GM12878 (cell line): ENCODE measurements at regions not wholly inside any gene's neighbourhood (a gene's known extent, or its start where the extent isn't known, plus 50 kb on each side); places are given as distances from the start of the nearest gene placed in this dataset.
"Not testable (repeated sequence)": the region's sequence is repeated elsewhere in the genome, so short reads cannot be mapped to it uniquely, and the experiment has no call there.

Source experiments
- ATAC-seq: fragments of 200-7000 bp; cut with Tn5 transposase; 3 replicates; pipeline ENCODE4 v1.9.1; 2020; ENCODE audit warnings: mild to moderate bottlenecking, moderate library complexity
- BruUV-seq: library from RNA; stranded (reverse); fragments of 400-500 nt; replicated peaks from 2 replicates; lab custom pipeline; 2021; lab: Mats Ljungman, UMichigan
- CTCF ChIA-PET: fragments of 300-600 bp; sonication (Branson Sonifier 250); formaldehyde crosslinking; extraction: SDS; loops from one replicate; lab custom pipeline; 2021; ENCODE audit warnings: inconsistent platforms; lab: Yijun Ruan, JAX
- POLR2A ChIA-PET: fragments of 350-600 bp; formaldehyde crosslinking; extraction: SDS; loops from one replicate; lab custom pipeline; 2021; ENCODE audit warnings: inconsistent platforms; lab: Charles Lee
- RAD21 ChIA-PET: fragments of 300-600 bp; sonication (Branson Sonifier 250); formaldehyde crosslinking; loops from one replicate; lab custom pipeline; 2023; ENCODE audit warnings: antibody characterized with exemption; ENCODE audit not compliant: unreplicated experiment; lab: Charles Lee
- SMC1A ChIA-PET: fragments of 300-600 bp; sonication (Branson Sonifier 250); formaldehyde crosslinking; loops from one replicate; lab custom pipeline; 2023; ENCODE audit not compliant: unreplicated experiment, uncharacterized antibody; lab: Charles Lee
- DNase-seq: peaks from one replicate; pipeline ENCODE4 v3.0.0-alpha.2; 2011; ENCODE audit warnings: low read depth, low spot score
- FAIRE-seq: peaks from 3 replicates; lab custom pipeline; 2011; peaks lifted over from hg19 to GRCh38; lab: Jason Lieb, UNC
- H2AFZ ChIP-seq: 2 replicates; pipeline ENCODE4 v1.6.0; 2011; ENCODE audit warnings: low read depth, low read length, control low read depth; ENCODE audit not compliant: control insufficient read depth
- H3K27ac ChIP-seq: 2 replicates; pipeline ENCODE4 v1.5.1; 2011; ENCODE audit warnings: control low read depth; ENCODE audit not compliant: control insufficient read depth, insufficient read depth
- H3K27me3 ChIP-seq, 2 experiments: replicated peaks in 1 of 2; 2 replicates each; pipeline versions ENCODE4 v1.6.0 to v1.6.1; 2011; ENCODE audit warnings: low read length in 1 of 2; ENCODE audit not compliant: control insufficient read depth in 2 of 2, insufficient read depth in 2 of 2
- H3K36me3 ChIP-seq, 2 experiments: 2 replicates each; pipeline ENCODE4 v1.5.1; 2011; ENCODE audit warnings: low read length in 1 of 2; ENCODE audit not compliant: control insufficient read depth in 2 of 2, insufficient read depth in 2 of 2
- H3K4me1 ChIP-seq: 2 replicates; pipeline ENCODE4 v1.6.1; 2011; ENCODE audit warnings: mild to moderate bottlenecking, low read length, moderate library complexity, mixed read lengths; ENCODE audit not compliant: control insufficient read depth, insufficient read depth
- H3K4me2 ChIP-seq: 2 replicates; pipeline ENCODE4 v1.6.0; 2011; ENCODE audit warnings: control low read depth; ENCODE audit not compliant: control insufficient read depth, insufficient read depth
- H3K4me3 ChIP-seq: fragments of 200-600 bp; sonication (generic); 2 replicates; pipeline ENCODE4 v1.5.1; 2016
- H3K79me2 ChIP-seq: 2 replicates; pipeline ENCODE4 v1.6.0; 2011; ENCODE audit warnings: low read length; ENCODE audit not compliant: control insufficient read depth, insufficient read depth
- H3K9ac ChIP-seq: 2 replicates; pipeline ENCODE4 v1.8.0; 2011; ENCODE audit warnings: low read length, control low read depth, mixed read lengths; ENCODE audit not compliant: control insufficient read depth, insufficient read depth
- H3K9me3 ChIP-seq: replicated peaks from 3 replicates; pipeline ENCODE4 v1.5.1; 2011; ENCODE audit warnings: mild to moderate bottlenecking, low read length; ENCODE audit not compliant: control insufficient read depth, insufficient read depth
- H4K20me1 ChIP-seq: 2 replicates; pipeline ENCODE4 v1.6.0; 2011; ENCODE audit not compliant: control insufficient read depth, insufficient read depth
- EZH2 ChIP-seq: IDR thresholded peaks from 2 replicates; pipeline ENCODE4 v1.6.1; 2012; ENCODE audit warnings: low read depth, mild to moderate bottlenecking, control low read depth, inconsistent platforms, low read length, borderline replicate concordance; ENCODE audit not compliant: control insufficient read depth
- IRF4 ChIP-seq: IDR thresholded peaks from 2 replicates; pipeline ENCODE4 v1.6.1; 2011; ENCODE audit warnings: low read depth, low read length
- MYB ChIP-seq: fragments of 150-350 bp; IDR thresholded peaks from 2 replicates; pipeline ENCODE4 v1.6.1; 2014; ENCODE audit warnings: mild to moderate bottlenecking, low read depth, low read length, borderline replicate concordance
- NR2C1 ChIP-seq: fragments of 450-650 bp; IDR thresholded peaks from 2 replicates; pipeline ENCODE4 v1.6.1; 2017; ENCODE audit warnings: antibody characterized with exemption, mild to moderate bottlenecking, moderate library complexity
- POLR2A ChIP-seq: IDR thresholded peaks from 2 replicates; pipeline ENCODE4 v1.6.1; 2011; ENCODE audit warnings: low read depth, mild to moderate bottlenecking, low read length
- WRNIP1 ChIP-seq: IDR thresholded peaks from 2 replicates; pipeline ENCODE4 v1.6.1; 2011; ENCODE audit warnings: low read depth, low read length, improper control_type of control experiment, borderline replicate concordance
- YBX1 ChIP-seq: fragments of 450-650 bp; IDR thresholded peaks from 2 replicates; pipeline ENCODE4 v1.6.1; 2016; ENCODE audit warnings: antibody characterized with exemption
- ZNF384 ChIP-seq: IDR thresholded peaks from 2 replicates; pipeline ENCODE4 v1.6.1; 2012; ENCODE audit warnings: low read depth, mild to moderate bottlenecking, low read length, improper control_type of control experiment, borderline replicate concordance
- WGBS: methylation state at CpG from one replicate; pipeline ENCODE4 v1.1.6; 2016; ENCODE audit warnings: low lambda C conversion rate; ENCODE audit not compliant: insufficient replicate concordance, insufficient coverage; ENCODE audit errors: missing lambda C conversion rate; 5-methylcytosine and 5-hydroxymethylcytosine counted together
- in situ Hi-C: fragments of 300-500 bp; cut with MboI; formaldehyde crosslinking; loops from 9 replicates; pipeline ENCODE4 v1.14.3; 2018; ENCODE audit warnings: mixed read lengths
- intact Hi-C: fragments of 100-400 bp; cut with micrococcal nuclease; formaldehyde crosslinking; loops from one replicate; pipeline ENCODE4 v1.14.2; 2022; ENCODE audit not compliant: unreplicated experiment
- TF ChIP-seq, protein P1 (sequence below): fragments of 450-650 bp; IDR thresholded peaks from 2 replicates; pipeline ENCODE4 v1.6.1; 2018; ENCODE audit warnings: borderline replicate concordance, mild to moderate bottlenecking; ENCODE audit not compliant: partially characterized antibody
- TF ChIP-seq, protein P2 (sequence below): IDR thresholded peaks from 2 replicates; pipeline ENCODE4 v1.6.1; 2012; ENCODE audit warnings: low read depth, low read length, improper control_type of control experiment

- TF ChIP-seq, protein P1, sequence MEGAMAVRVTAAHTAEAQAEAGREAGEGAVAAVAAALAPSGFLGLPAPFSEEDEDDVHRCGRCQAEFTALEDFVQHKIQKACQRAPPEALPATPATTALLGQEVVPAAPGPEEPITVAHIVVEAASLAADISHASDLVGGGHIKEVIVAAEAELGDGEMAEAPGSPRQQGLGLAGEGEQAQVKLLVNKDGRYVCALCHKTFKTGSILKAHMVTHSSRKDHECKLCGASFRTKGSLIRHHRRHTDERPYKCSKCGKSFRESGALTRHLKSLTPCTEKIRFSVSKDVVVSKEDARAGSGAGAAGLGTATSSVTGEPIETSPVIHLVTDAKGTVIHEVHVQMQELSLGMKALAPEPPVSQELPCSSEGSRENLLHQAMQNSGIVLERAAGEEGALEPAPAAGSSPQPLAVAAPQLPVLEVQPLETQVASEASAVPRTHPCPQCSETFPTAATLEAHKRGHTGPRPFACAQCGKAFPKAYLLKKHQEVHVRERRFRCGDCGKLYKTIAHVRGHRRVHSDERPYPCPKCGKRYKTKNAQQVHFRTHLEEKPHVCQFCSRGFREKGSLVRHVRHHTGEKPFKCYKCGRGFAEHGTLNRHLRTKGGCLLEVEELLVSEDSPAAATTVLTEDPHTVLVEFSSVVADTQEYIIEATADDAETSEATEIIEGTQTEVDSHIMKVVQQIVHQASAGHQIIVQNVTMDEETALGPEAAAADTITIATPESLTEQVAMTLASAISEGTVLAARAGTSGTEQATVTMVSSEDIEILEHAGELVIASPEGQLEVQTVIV: no peak
- TF ChIP-seq IRF4 (no peak), ZNF384 (no peak), POLR2A (no peak), WRNIP1 (no peak), MYB (no peak), EZH2 (no peak), NR2C1 (no peak), YBX1 (no peak)
- TF ChIP-seq, protein P2, sequence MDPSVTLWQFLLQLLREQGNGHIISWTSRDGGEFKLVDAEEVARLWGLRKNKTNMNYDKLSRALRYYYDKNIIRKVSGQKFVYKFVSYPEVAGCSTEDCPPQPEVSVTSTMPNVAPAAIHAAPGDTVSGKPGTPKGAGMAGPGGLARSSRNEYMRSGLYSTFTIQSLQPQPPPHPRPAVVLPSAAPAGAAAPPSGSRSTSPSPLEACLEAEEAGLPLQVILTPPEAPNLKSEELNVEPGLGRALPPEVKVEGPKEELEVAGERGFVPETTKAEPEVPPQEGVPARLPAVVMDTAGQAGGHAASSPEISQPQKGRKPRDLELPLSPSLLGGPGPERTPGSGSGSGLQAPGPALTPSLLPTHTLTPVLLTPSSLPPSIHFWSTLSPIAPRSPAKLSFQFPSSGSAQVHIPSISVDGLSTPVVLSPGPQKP: no peak
These were observed 178.4 kb upstream of the IRS4 start (continued) for GRCh38 chrX:108914791-108915190.

- BruUV-seq, H3K4me3 ChIP-seq, H2AFZ ChIP-seq, FAIRE-seq, DNase-seq, in situ Hi-C loops, POLR2A ChIA-PET, RAD21 ChIA-PET, H3K4me2 ChIP-seq, H3K79me2 ChIP-seq, H3K9me3 ChIP-seq, H3K9ac ChIP-seq, H4K20me1 ChIP-seq, H3K4me1 ChIP-seq, intact Hi-C loops, H3K27me3 ChIP-seq, ATAC-seq, H3K36me3 ChIP-seq, CTCF ChIA-PET, H3K27ac ChIP-seq: not testable (repeated sequence)
- SMC1A ChIA-PET: interaction anchor here (1.2 kb wide), 1 partner anchor 18 kb away, joined by 3 read pairs; no protein-coding TSS in a partner anchor
- 40% methylated on average over 5 of the region's 5 CpGs for WGBS
These were observed 167.5 kb upstream of the IRS4 start for GRCh38 chrX:108903831-108904230.
